ENCODE measurements at regions not wholly inside any gene's neighbourhood (a gene's known extent, or its start where the extent isn't known, plus 50 kb on each side); places are given as distances from the start of the nearest gene placed in this dataset.

DNA sequence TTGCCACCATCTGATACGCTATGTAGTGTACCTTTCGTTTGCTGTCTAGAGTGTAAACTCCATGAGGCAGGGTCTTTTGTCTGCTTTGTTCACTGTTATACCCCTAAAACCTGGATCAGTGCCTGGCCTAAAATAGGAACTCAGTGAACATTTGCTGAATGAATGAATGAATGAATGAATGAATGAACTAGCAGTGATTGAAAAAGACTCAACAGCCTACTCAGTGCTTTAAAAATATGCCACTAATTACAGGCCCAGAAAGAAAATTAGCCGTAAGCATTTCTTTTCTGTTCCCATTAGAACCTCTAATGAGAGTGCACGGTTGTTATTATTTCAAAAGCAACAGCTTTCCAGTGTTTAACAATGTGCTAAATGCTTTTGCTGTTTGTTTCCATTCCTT, 69.3 kb upstream of the SYT6 start:
- DNase-seq: no peak
- no peak overlapping the region for H3K4me3 ChIP-seq (ENCODE audit: low read depth, low read length)
- no peaks in the 10 kb centered on the region for H3K9me3 ChIP-seq (ENCODE audit: control insufficient read depth in 2 of 2, low read length in 2 of 2)
- no peak overlapping the region for H3K4me3 Mint-ChIP-seq
- peaks cover 0 to 2% (median 0%) of the 10 kb centered on the region in 4 donors for H3K4me1 Mint-ChIP-seq
- H3K27me3 Mint-ChIP-seq: no peaks in the 10 kb centered on the region
- H3K36me3 Mint-ChIP-seq: no peaks in the 10 kb centered on the region
- no peaks in the 10 kb centered on the region for H3K36me3 ChIP-seq (ENCODE audit: control insufficient read depth, insufficient read depth, low read length)
- no peak overlapping the region for H3K27ac ChIP-seq (ENCODE audit: insufficient read depth, low read length, poor library complexity, severe bottlenecking)
- H3K4me1 ChIP-seq (ENCODE audit: control insufficient read depth, insufficient read depth, low read length, poor library complexity, severe bottlenecking): no peaks in the 10 kb centered on the region
- H3K27ac Mint-ChIP-seq: no peak overlapping the region
- peaks cover 2% of the 10 kb centered on the region for H3K27me3 ChIP-seq (ENCODE audit: control insufficient read depth, insufficient read depth, low read length)
- ATAC-seq (ENCODE audit: low read depth in 2 of 2): no peak
- H3K9me3 Mint-ChIP-seq: no peaks in the 10 kb centered on the region

DNA sequence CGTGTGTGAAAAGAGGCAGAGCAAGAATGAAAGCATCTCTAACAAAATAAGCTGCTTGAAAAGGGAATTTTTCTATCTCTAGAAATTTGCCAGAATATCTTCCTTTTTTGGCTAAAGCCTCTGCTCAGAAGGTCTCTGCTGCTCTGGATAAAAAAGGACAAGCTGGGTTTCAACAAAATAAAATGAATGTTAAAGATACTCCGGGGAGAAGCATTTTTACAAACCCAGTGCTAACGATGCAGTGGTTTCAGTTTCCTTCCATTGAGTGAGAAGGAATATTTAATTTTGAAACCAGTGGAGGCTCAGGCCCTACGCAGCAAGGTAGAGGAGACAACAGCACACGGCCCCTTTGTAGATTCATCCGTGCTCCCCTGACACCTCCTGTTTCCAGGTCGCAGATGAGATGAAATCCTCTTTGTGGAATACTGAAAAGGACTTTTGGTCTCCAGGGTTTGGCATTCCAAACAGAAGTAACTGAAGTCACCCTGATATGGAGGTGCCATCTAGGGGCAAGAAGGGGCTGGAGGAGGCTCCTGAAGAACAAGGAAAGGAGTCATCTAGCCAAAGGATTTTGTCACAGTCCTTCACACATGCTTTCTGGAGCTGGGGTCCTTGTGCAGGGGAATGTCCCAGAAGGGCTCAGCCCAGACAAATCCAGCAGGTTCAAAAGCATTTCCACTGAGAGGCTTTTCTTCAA, 65.7 kb upstream of the SYT6 start:
- Histone ChIP-seq H3K9me3 (ENCODE audit: control insufficient read depth in 2 of 2, low read length in 2 of 2) (no peaks in the 10 kb centered on the region), H3K4me3 (ENCODE audit: low read depth, low read length) (no peak overlapping the region), H3K27me3 (ENCODE audit: control insufficient read depth, insufficient read depth, low read length) (no peaks in the 10 kb centered on the region), H3K27ac (ENCODE audit: insufficient read depth, low read length, poor library complexity, severe bottlenecking) (no peak overlapping the region), H3K36me3 (ENCODE audit: control insufficient read depth, insufficient read depth, low read length) (no peaks in the 10 kb centered on the region), H3K4me1 (ENCODE audit: control insufficient read depth, insufficient read depth, low read length, poor library complexity, severe bottlenecking) (no peaks in the 10 kb centered on the region)
- Mint-ChIP-seq H3K9me3 (peaks cover 0 to 2% (median 0%) of the 10 kb centered on the region in 7 donors), H3K4me1 (peaks cover 0 to 2% (median 0%) of the 10 kb centered on the region in 4 donors), H3K4me3 (no peak overlapping the region), H3K27me3 (no peaks in the 10 kb centered on the region), H3K36me3 (no peaks in the 10 kb centered on the region), H3K27ac (no peak overlapping the region)
- ATAC-seq (ENCODE audit: low read depth in 2 of 2): no peak
- DNase-seq: no peak

DNA sequence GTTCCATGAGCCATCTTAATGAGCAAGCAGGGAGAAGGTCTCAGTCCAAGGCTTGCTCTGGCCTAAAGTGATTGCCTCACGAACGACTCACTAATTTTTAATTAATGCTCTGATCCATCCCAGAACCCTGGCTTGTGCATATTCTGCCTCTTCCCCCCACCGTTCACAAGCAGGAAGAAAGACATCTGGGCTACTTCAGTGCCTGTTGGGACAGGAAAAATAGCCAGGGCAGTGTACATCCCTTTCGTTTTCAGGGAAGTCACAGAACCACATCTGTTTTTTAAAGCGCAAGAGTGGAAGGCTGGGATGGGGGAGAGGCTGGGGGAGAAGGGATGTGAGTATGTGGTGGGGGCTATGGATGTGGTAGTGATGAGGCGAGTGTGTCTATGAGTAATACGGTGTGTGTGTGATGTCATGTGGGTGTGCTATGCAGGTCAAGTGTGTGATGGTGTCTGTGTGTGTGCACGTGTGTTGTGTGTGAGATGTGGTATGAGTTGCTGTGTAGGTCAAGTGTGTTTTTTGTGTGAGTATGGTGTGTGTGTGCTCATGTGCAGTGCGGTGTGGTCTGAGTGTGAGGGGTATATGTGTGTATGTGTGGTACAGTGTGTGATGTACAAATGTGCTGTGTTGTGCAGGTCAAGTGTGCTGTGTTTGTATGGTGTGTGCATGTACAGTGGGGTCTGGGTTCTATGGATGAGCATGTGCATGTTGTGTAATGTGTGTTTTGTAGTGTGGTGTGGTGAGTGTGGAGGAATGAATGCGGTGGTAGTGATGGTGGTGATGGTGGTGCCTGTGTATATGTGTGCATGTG, 64.9 kb upstream of the SYT6 start:
- H3K27ac ChIP-seq (ENCODE audit: insufficient read depth, low read length, poor library complexity, severe bottlenecking): no peak overlapping the region
- no peaks in the 10 kb centered on the region for H3K27me3 ChIP-seq (ENCODE audit: control insufficient read depth, insufficient read depth, low read length)
- ATAC-seq (ENCODE audit: low read depth in 2 of 2): no peak
- H3K9me3 ChIP-seq (ENCODE audit: control insufficient read depth in 2 of 2, low read length in 2 of 2): no peaks in the 10 kb centered on the region
- Mint-ChIP-seq H3K27ac (no peak overlapping the region), H3K4me1 (peaks cover 0 to 2% (median 0%) of the 10 kb centered on the region in 4 donors), H3K36me3 (no peaks in the 10 kb centered on the region), H3K4me3 (no peak overlapping the region), H3K9me3 (peaks cover 0 to 2% (median 0%) of the 10 kb centered on the region in 7 donors), H3K27me3 (no peaks in the 10 kb centered on the region)
- no peaks in the 10 kb centered on the region for H3K4me1 ChIP-seq (ENCODE audit: control insufficient read depth, insufficient read depth, low read length, poor library complexity, severe bottlenecking)
- no peak overlapping the region for H3K4me3 ChIP-seq (ENCODE audit: low read depth, low read length)
- no peak for DNase-seq
- no peaks in the 10 kb centered on the region for H3K36me3 ChIP-seq (ENCODE audit: control insufficient read depth, insufficient read depth, low read length)

DNA sequence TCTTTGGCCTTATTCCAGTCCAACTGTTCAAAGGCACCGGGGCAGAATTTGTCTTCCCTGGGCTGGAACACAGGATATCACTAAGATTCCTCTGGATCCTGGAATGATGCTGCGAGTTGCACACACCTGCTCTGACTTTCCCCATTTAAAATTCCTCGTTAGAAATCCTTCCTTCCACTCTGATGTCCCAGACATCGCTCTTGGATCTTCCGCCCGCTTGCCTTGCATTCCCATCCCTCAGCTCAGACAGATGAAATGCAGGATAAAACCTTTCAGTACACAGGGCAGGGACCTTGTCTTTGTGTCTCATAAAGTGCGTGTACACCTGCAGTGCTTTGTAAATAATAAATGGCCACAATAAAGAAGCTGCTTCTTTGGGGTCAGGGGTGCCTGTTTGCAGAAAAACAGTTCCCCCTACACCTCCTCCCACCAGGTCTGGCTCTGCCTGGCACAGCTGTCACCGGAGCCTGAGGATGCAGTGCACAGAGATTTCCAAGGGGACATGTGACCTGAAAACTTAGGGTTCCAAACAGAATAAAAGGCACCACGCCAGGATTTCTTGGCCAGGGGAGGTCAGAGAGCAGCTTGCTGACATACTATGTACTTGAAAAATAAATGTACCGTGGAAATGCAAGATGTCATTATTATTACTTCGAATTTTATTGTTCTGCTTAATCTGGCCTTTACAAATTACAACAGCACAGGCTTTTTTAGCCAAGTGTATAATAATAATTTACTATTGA, 62.9 kb upstream of the SYT6 start:
- no peak for DNase-seq
- no peak overlapping the region for H3K27ac Mint-ChIP-seq

DNA sequence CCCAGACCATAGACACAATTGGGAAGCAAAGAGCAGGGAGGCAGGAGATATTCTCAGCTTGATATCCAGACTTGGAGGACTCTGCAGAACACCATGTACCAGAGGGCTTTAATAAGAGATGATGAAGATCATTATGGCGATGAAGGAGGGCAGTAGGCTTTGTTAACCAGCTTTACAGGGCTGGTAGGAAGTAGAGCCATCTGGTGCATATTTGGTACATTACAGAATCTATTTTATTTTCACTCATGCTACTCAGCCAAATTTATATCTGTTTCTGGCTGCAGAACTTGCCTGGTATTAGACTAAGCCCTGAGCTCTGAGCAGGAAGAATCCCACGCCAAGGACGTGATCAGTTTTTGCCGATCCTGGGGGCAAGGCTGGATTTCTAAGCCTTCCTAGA, 61.8 kb upstream of the SYT6 start:
- Histone ChIP-seq H3K27ac (ENCODE audit: insufficient read depth, low read length, poor library complexity, severe bottlenecking) (no peak overlapping the region), H3K4me3 (ENCODE audit: low read depth, low read length) (no peak overlapping the region), H3K4me1 (ENCODE audit: control insufficient read depth, insufficient read depth, low read length, poor library complexity, severe bottlenecking) (no peaks in the 10 kb centered on the region), H3K36me3 (ENCODE audit: control insufficient read depth, insufficient read depth, low read length) (no peaks in the 10 kb centered on the region), H3K9me3 (ENCODE audit: control insufficient read depth in 2 of 2, low read length in 2 of 2) (no peaks in the 10 kb centered on the region), H3K27me3 (ENCODE audit: control insufficient read depth, insufficient read depth, low read length) (no peaks in the 10 kb centered on the region)
- H3K4me1 Mint-ChIP-seq: peaks cover 0 to 2% (median 0%) of the 10 kb centered on the region in 4 donors
- ATAC-seq (ENCODE audit: low read depth in 2 of 2) (no peak), DNase-seq (no peak)
- H3K9me3 Mint-ChIP-seq: peaks cover 0 to 2% (median 0%) of the 10 kb centered on the region in 7 donors
- H3K27me3 Mint-ChIP-seq: peaks cover 1% of the 10 kb centered on the region
- no peak overlapping the region for H3K4me3 Mint-ChIP-seq
- no peak overlapping the region for H3K27ac Mint-ChIP-seq
- H3K36me3 Mint-ChIP-seq: no peaks in the 10 kb centered on the region

More for the DNA sequence above, 62.9 kb upstream of the SYT6 start:
- ATAC-seq (ENCODE audit: low read depth in 2 of 2): no peak
- H3K9me3 Mint-ChIP-seq: peaks cover 0 to 2% (median 0%) of the 10 kb centered on the region in 7 donors
- H3K4me1 ChIP-seq (ENCODE audit: control insufficient read depth, insufficient read depth, low read length, poor library complexity, severe bottlenecking): no peaks in the 10 kb centered on the region
- no peak overlapping the region for H3K27ac ChIP-seq (ENCODE audit: insufficient read depth, low read length, poor library complexity, severe bottlenecking)
- no peaks in the 10 kb centered on the region for H3K9me3 ChIP-seq (ENCODE audit: control insufficient read depth in 2 of 2, low read length in 2 of 2)
- H3K36me3 ChIP-seq (ENCODE audit: control insufficient read depth, insufficient read depth, low read length): no peaks in the 10 kb centered on the region
- H3K4me3 ChIP-seq (ENCODE audit: low read depth, low read length): no peak overlapping the region
- no peaks in the 10 kb centered on the region for H3K27me3 ChIP-seq (ENCODE audit: control insufficient read depth, insufficient read depth, low read length)
- no peak overlapping the region for H3K4me3 Mint-ChIP-seq
- no peaks in the 10 kb centered on the region for H3K27me3 Mint-ChIP-seq
- no peaks in the 10 kb centered on the region for H3K36me3 Mint-ChIP-seq
- H3K4me1 Mint-ChIP-seq: peaks cover 0 to 2% (median 0%) of the 10 kb centered on the region in 4 donors

DNA sequence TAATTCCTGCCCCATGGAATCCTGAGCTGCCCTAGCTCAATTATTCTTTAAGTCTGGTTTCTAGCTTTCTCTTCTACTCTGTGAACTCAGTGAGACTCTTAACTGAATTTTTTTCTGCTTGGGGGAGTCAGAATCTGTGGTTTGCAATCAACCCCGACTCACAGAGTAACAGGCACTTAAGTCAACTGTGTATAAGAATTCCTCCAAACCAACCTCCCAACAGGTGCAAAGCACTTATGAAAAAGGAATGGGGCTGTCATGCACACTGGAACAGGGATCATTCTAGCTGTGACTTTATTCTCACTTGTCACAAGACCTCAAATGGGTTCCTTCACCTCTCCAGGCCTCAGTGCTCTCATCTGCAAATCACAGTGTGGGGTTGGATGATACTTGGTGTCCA, 60.3 kb upstream of the SYT6 start:
- Mint-ChIP-seq H3K27ac (no peak overlapping the region), H3K4me3 (no peak overlapping the region), H3K36me3 (no peaks in the 10 kb centered on the region), H3K9me3 (peaks cover 0 to 2% (median 0%) of the 10 kb centered on the region in 7 donors), H3K4me1 (peaks cover 0 to 2% (median 0%) of the 10 kb centered on the region in 4 donors), H3K27me3 (peaks cover 16% of the 10 kb centered on the region)
- no peaks in the 10 kb centered on the region for H3K27me3 ChIP-seq (ENCODE audit: control insufficient read depth, insufficient read depth, low read length)
- H3K4me1 ChIP-seq (ENCODE audit: control insufficient read depth, insufficient read depth, low read length, poor library complexity, severe bottlenecking): no peaks in the 10 kb centered on the region
- no peak overlapping the region for H3K4me3 ChIP-seq (ENCODE audit: low read depth, low read length)
- ATAC-seq (ENCODE audit: low read depth in 2 of 2) (no peak), DNase-seq (no peak)
- H3K36me3 ChIP-seq (ENCODE audit: control insufficient read depth, insufficient read depth, low read length): no peaks in the 10 kb centered on the region
- no peaks in the 10 kb centered on the region for H3K9me3 ChIP-seq (ENCODE audit: control insufficient read depth in 2 of 2, low read length in 2 of 2)
- no peak overlapping the region for H3K27ac ChIP-seq (ENCODE audit: insufficient read depth, low read length, poor library complexity, severe bottlenecking)

DNA sequence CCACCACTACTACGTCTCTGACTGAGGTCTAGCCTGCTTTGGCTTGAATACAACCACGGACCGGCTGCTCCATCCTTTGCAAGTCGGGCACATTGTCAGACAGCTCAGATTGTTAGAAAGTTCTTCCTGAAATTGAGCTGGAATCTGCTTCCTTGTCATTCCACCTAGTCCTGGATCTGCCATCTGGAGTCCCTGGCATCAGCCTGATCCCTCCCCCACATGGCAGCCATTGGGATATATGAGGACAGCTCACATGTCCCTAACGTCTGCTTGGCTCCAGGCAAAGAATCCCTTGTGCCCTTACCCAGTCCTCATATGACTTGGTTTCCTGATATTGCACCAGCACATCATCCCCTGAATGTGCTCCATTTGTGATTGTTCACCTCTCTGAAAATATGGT, 56.3 kb upstream of the SYT6 start:
- DNase-seq (no peak), ATAC-seq (ENCODE audit: low read depth in 2 of 2) (no peak)
- H3K27ac Mint-ChIP-seq: peak overlapping the region in 1 of 3 donors; percentile 35
- no peaks in the 10 kb centered on the region for H3K36me3 ChIP-seq (ENCODE audit: control insufficient read depth, insufficient read depth, low read length)
- H3K9me3 ChIP-seq (ENCODE audit: control insufficient read depth in 2 of 2, low read length in 2 of 2): no peaks in the 10 kb centered on the region
- H3K4me1 ChIP-seq (ENCODE audit: control insufficient read depth, insufficient read depth, low read length, poor library complexity, severe bottlenecking): no peaks in the 10 kb centered on the region
- no peak overlapping the region for H3K4me3 Mint-ChIP-seq
- no peaks in the 10 kb centered on the region for H3K9me3 Mint-ChIP-seq
- no peaks in the 10 kb centered on the region for H3K4me1 Mint-ChIP-seq
- peaks cover 36% of the 10 kb centered on the region for H3K27me3 Mint-ChIP-seq
- no peak overlapping the region for H3K4me3 ChIP-seq (ENCODE audit: low read depth, low read length)
- no peaks in the 10 kb centered on the region for H3K36me3 Mint-ChIP-seq
- peaks cover 6% of the 10 kb centered on the region for H3K27me3 ChIP-seq (ENCODE audit: control insufficient read depth, insufficient read depth, low read length)
- H3K27ac ChIP-seq (ENCODE audit: insufficient read depth, low read length, poor library complexity, severe bottlenecking): no peak overlapping the region

All from CD4-positive, CD25-positive, alpha-beta regulatory T cell (primary cell).